GM19099 (cell line): ENCODE measurements at regions not wholly inside any gene's neighbourhood (a gene's known extent, or its start where the extent isn't known, plus 50 kb on each side); places are given as distances from the start of the nearest gene placed in this dataset.

Source experiments
- POLR2A ChIP-seq: IDR thresholded peaks from 3 replicates; pipeline ENCODE4 v1.6.1; 2011; ENCODE audit warnings: low read depth; ENCODE audit not compliant: insufficient read length; ENCODE audit errors: extremely low read depth

- peak; percentile 16 for TF ChIP-seq POLR2A
These were observed 64.9 kb upstream of the FCGR2A start for GRCh38 chr1:161440312-161440894.

GRCh38 chr1:161439280-161440232 lies 65.7 kb upstream of the FCGR2A start:
- TF ChIP-seq POLR2A: no peak

- TF ChIP-seq POLR2A: no peak
These were observed 64.4 kb upstream of the CFAP126 start for GRCh38 chr1:161432091-161432490.

GRCh38 chr1:161427733-161428516 lies 60.2 kb upstream of the CFAP126 start:
- no peak for TF ChIP-seq POLR2A

DNA sequence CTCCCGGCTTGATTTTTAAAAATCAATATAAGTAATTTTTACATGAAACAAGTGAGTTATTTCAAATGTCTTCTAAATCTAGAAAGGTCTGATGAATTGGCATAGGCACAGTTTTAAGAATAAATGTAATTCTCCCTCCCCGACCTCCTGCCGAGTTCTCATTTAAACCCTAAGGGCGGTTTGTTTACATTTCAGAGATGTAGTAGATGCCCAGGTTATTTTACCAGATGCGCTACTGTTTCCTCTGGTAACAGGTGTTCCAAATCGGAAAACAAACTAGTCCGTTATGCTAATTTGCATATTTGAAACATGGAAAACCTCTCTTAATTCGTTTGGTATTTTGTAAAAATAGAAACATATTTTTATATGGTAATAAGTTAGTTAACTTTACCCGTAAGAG lies 53.8 kb upstream of the CFAP126 start:
- TF ChIP-seq POLR2A: no peak

DNA sequence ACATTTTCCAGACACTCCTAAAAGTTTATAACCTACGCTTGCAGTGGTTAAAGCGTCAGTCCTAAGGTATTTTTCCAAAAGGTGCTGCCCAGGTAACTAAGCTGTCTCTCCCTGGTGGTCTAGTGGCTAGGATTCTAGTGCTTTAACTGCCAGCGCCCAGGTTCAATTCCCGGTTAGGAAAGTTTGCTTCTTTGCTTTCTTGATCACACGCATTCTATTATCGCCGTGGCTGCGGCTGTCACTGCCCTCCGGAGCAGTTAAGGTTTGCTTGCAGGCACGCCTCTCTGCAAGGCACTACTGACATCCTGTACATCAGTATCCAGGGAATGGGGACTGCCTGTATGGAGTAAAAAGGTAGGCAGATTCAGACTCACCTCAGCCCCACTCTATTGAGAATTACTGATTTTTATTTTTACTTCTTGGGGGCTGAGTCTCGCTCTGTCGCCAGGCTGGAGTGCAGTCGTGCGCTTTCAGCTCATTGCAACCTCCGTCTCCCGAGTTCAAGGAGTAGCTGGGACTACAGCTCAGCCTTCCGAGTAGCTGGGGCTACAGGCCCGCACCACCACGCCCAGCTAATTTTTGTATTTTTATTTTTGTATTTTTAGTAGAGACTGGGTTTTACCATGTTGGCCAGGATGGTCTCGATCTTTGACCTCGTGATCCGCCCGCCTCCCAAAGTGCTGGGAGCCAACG lies 53.2 kb upstream of the CFAP126 start:
- TF ChIP-seq POLR2A: no peak
